Hepatocyte (in vitro differentiated cells): ENCODE measurements at regions not wholly inside any gene's neighbourhood (a gene's known extent, or its start where the extent isn't known, plus 50 kb on each side); places are given as distances from the start of the nearest gene placed in this dataset.
"Not testable (repeated sequence)": the region's sequence is repeated elsewhere in the genome, so short reads cannot be mapped to it uniquely, and the experiment has no call there.

ENCODE experiments used
- DNase-seq: peaks from one replicate; pipeline ENCODE4 v3.0.0-alpha.2; 2016; ENCODE audit warnings: low spot score
- H2AFZ ChIP-seq: fragments of 200-600 bp; sonication (generic); 2 replicates; pipeline ENCODE4 v1.6.0; 2016; ENCODE audit warnings: antibody characterized with exemption, mild to moderate bottlenecking
- H3K27ac ChIP-seq: fragments of 200-600 bp; sonication (generic); 2 replicates; pipeline ENCODE4 v1.5.1; 2016; ENCODE audit warnings: mild to moderate bottlenecking
- H3K27me3 ChIP-seq: fragments of 200-600 bp; sonication (generic); 2 replicates; pipeline ENCODE4 v1.6.1; 2016
- H3K36me3 ChIP-seq: fragments of 200-600 bp; sonication (generic); replicated peaks from 2 replicates; pipeline ENCODE4 v1.5.1; 2016; ENCODE audit warnings: low read depth; ENCODE audit not compliant: insufficient read depth
- H3K4me1 ChIP-seq: fragments of 200-600 bp; sonication (generic); 2 replicates; pipeline ENCODE4 v1.5.1; 2016; ENCODE audit warnings: mild to moderate bottlenecking, moderate library complexity; ENCODE audit not compliant: insufficient read depth
- H3K4me2 ChIP-seq: fragments of 200-600 bp; sonication (generic); 2 replicates; pipeline ENCODE4 v1.6.0; 2016
- H3K4me3 ChIP-seq: fragments of 200-600 bp; sonication (generic); 2 replicates; pipeline ENCODE4 v1.5.1; 2016; ENCODE audit warnings: mild to moderate bottlenecking
- H3K79me2 ChIP-seq: fragments of 200-600 bp; sonication (generic); 2 replicates; pipeline ENCODE4 v1.6.0; 2017; ENCODE audit warnings: mild to moderate bottlenecking
- H3K9me2 ChIP-seq: fragments of 200-600 bp; sonication (generic); replicated peaks from 2 replicates; pipeline ENCODE4 v1.6.0; 2017; ENCODE audit warnings: mild to moderate bottlenecking; ENCODE audit not compliant: insufficient read depth
- H3K9me3 ChIP-seq: fragments of 200-600 bp; sonication (generic); 2 replicates; pipeline ENCODE4 v1.5.1; 2016; ENCODE audit warnings: low read depth, mild to moderate bottlenecking
- H4K20me1 ChIP-seq: fragments of 200-600 bp; sonication (generic); 2 replicates; pipeline ENCODE4 v1.6.0; 2016; ENCODE audit warnings: mild to moderate bottlenecking; ENCODE audit not compliant: insufficient read depth, poor library complexity, severe bottlenecking
- EZH2 ChIP-seq: fragments of 200-600 bp; sonication (generic); IDR thresholded peaks from 2 replicates; pipeline ENCODE4 v1.6.1; 2016; ENCODE audit warnings: antibody characterized with exemption, mild to moderate bottlenecking, borderline replicate concordance
- EZH2phosphoT487 ChIP-seq: fragments of 200-600 bp; sonication (generic); IDR thresholded peaks from one replicate; pipeline ENCODE4 v1.6.1; 2018; ENCODE audit warnings: antibody characterized with exemption, mild to moderate bottlenecking, low read depth, moderate library complexity; ENCODE audit not compliant: unreplicated experiment, severe bottlenecking
- WGBS: methylation state at CpG from one replicate; pipeline ENCODE4 v1.1.6; 2016; ENCODE audit warnings: low lambda C conversion rate; ENCODE audit errors: missing lambda C conversion rate; 5-methylcytosine and 5-hydroxymethylcytosine counted together
- TF ChIP-seq, protein P1 (sequence below): fragments of 200-600 bp; sonication (generic); IDR thresholded peaks from 2 replicates; pipeline ENCODE4 v1.5.1; 2016; ENCODE audit warnings: antibody characterized with exemption, mild to moderate bottlenecking; ENCODE audit not compliant: poor library complexity

DNA sequence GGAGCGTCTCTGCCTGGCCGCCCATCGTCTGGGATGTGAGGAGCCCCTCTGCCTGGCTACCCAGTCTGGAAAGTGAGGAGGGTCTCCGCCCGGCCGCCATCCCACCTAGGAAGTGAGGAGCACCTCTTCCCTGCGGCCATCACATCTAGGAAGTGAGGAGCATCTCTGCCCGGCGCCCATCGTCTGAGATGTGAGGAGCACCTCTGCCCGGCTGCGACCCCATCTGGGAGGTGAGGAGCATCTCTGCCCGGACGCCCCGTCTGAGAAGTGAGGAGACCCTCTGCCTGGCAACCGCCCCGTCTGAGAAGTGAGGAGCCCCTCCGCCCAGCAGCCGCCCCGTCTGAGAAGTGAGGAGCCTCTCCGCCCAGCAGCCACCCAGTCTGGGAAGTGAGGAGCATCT is 84.5 kb downstream of the IDS start:
- not testable (repeated sequence) for H3K36me3 ChIP-seq, H3K4me3 ChIP-seq, H3K9me3 ChIP-seq, H3K4me2 ChIP-seq, H4K20me1 ChIP-seq, H3K9me2 ChIP-seq, H3K4me1 ChIP-seq, DNase-seq, H2AFZ ChIP-seq, H3K27ac ChIP-seq, H3K27me3 ChIP-seq, H3K79me2 ChIP-seq
- 100% methylated on average over 3 of the region's 21 CpGs for WGBS

DNA sequence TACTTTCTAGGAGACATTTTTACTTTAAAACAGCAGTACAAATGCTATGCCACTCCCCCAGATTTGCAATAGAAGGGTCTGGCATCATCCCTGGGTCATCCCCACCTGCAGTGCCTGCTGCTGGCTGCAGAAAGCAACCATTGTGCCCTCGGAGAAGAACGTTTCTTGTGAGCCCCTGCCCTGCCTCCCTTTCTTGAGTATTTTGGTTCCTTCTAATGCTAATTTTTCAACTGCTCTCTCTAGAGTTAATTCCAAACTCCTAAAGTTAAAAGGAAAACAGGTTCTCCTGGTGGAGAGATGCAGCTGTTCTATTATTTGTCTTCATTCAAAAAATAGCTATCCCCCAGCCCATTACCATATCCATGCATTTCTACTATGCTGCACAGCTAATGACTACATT is 107.1 kb downstream of the IDS start:
- no peak overlapping the region for H2AFZ ChIP-seq
- no peaks in the 10 kb centered on the region for H3K79me2 ChIP-seq
- no peaks in the 10 kb centered on the region for H3K36me3 ChIP-seq
- H3K9me2 ChIP-seq, result no peaks in the 10 kb centered on the region
- H3K4me1 ChIP-seq, result no peaks in the 10 kb centered on the region
- WGBS, result 36% methylated on average over 2 of the region's 2 CpGs
- H3K9me3 ChIP-seq, result no peaks in the 10 kb centered on the region
- no peak for TF ChIP-seq EZH2phosphoT487
- TF ChIP-seq EZH2, result no peak
- TF ChIP-seq, protein P1, sequence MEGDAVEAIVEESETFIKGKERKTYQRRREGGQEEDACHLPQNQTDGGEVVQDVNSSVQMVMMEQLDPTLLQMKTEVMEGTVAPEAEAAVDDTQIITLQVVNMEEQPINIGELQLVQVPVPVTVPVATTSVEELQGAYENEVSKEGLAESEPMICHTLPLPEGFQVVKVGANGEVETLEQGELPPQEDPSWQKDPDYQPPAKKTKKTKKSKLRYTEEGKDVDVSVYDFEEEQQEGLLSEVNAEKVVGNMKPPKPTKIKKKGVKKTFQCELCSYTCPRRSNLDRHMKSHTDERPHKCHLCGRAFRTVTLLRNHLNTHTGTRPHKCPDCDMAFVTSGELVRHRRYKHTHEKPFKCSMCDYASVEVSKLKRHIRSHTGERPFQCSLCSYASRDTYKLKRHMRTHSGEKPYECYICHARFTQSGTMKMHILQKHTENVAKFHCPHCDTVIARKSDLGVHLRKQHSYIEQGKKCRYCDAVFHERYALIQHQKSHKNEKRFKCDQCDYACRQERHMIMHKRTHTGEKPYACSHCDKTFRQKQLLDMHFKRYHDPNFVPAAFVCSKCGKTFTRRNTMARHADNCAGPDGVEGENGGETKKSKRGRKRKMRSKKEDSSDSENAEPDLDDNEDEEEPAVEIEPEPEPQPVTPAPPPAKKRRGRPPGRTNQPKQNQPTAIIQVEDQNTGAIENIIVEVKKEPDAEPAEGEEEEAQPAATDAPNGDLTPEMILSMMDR, result no peak
- no peaks in the 10 kb centered on the region for H3K27me3 ChIP-seq
- DNase-seq, result no peak
- H4K20me1 ChIP-seq, result no peaks in the 10 kb centered on the region
- H3K4me2 ChIP-seq, result no peak overlapping the region
- H3K27ac ChIP-seq, result no peak overlapping the region
- H3K4me3 ChIP-seq, result no peak overlapping the region

DNA sequence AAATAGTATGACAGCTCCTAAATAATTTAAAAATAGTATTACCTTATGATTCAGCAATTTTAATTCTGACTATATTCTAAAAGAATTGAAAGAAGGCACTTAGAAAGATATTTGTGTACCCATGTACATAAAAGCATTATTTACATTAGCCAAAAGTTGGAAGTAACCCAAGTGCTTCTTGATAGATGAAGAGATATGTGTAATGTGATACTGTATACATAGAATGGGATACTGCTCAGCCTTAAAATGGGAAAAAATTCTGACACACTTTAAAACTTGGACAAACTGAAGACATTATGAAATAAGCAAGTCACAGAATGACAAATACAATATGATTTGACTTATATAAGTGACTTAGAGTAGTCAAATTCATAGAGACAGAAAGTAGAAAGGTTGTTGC is 112.2 kb downstream of the IDS start:
- Histone ChIP-seq H3K9me2 (no peaks in the 10 kb centered on the region), H4K20me1 (no peaks in the 10 kb centered on the region), H3K4me3 (no peak overlapping the region), H3K79me2 (no peaks in the 10 kb centered on the region), H3K4me2 (no peak overlapping the region), H2AFZ (no peak overlapping the region), H3K4me1 (no peaks in the 10 kb centered on the region), H3K36me3 (no peaks in the 10 kb centered on the region), H3K9me3 (no peaks in the 10 kb centered on the region), H3K27ac (no peak overlapping the region), H3K27me3 (no peaks in the 10 kb centered on the region)
- DNase-seq, result no peak
- no peak for TF ChIP-seq EZH2
- TF ChIP-seq, protein P1, result no peak

DNA sequence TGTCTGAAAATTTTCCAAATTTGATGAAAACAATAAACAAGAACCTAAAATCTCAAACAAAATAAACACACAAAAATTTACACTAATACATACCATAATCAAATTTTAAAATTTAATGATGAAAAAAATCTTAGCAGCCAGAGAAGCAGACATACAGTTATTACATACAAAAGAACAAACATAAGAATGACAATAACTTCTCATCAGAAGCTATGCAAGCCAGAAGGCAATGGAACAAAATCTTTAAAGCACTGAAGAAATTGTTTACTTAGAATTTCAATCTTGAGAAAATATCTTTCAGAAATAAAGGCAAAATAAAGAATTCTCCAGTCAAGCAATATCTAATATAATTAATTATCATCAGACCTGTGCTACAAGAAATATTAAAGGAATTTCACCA is 121.3 kb downstream of the IDS start:
- TF ChIP-seq EZH2 (no peak), EZH2phosphoT487 (no peak)
- Histone ChIP-seq H3K27me3 (no peaks in the 10 kb centered on the region), H3K4me1 (no peaks in the 10 kb centered on the region), H4K20me1 (no peaks in the 10 kb centered on the region), H3K27ac (no peak overlapping the region), H2AFZ (no peak overlapping the region), H3K4me2 (no peak overlapping the region), H3K36me3 (no peaks in the 10 kb centered on the region), H3K9me3 (no peaks in the 10 kb centered on the region), H3K4me3 (no peak overlapping the region), H3K79me2 (no peaks in the 10 kb centered on the region), H3K9me2 (no peaks in the 10 kb centered on the region)
- DNase-seq, result no peak

DNA sequence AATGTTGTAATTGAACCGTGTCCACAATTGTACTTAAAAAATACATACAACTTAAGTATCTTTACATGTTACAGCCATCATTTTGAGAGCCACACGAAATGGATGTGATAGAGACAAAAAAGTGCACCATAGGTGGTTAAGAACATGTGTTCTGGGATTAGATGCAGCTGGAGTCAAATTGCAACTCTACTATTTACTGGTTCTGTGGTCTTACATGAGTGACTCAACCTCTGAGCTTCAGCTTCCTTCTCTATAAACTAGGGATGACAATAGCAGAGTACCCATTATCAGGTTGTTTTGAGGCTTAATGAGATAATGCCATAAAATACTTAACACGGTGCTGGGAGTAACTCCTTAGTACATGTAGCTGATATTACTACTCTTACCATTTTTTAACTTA is 130.4 kb downstream of the IDS start:
- Histone ChIP-seq H3K36me3 (no peaks in the 10 kb centered on the region), H3K79me2 (no peaks in the 10 kb centered on the region), H3K4me3 (no peak overlapping the region), H3K4me1 (no peaks in the 10 kb centered on the region), H3K9me2 (no peaks in the 10 kb centered on the region), H3K9me3 (no peaks in the 10 kb centered on the region), H3K27me3 (no peaks in the 10 kb centered on the region), H3K27ac (no peak overlapping the region), H4K20me1 (no peaks in the 10 kb centered on the region), H3K4me2 (no peak overlapping the region), H2AFZ (no peak overlapping the region)
- TF ChIP-seq EZH2phosphoT487 (no peak), EZH2 (no peak)
- TF ChIP-seq, protein P1, result no peak
- 62% methylated on average over 3 of the region's 3 CpGs for WGBS
- no peak for DNase-seq
